Spleen (tissue), 11 donors: ENCODE measurements at regions not wholly inside any gene's neighbourhood (a gene's known extent, or its start where the extent isn't known, plus 50 kb on each side); places are given as distances from the start of the nearest gene placed in this dataset.

Experiments
- DNase-seq: peaks from one replicate; pipeline ENCODE4 v3.0.0-alpha.2; 2020
- H3K27ac ChIP-seq, 8 donors: fragments of 200-600 bp; sonication (generic) in 7 of 8; 1 replicate in 4 of 8; 2 replicates in 4 of 8; pipeline versions ENCODE4 v1.5.0 to v1.8.0; 2016 to 2021; ENCODE audit warnings: inconsistent platforms in 4 of 8, mild to moderate bottlenecking in 4 of 8, moderate library complexity in 1 of 8
- H3K27me3 ChIP-seq, 7 donors: fragments of 200-600 bp; sonication (generic) in 6 of 7; replicated peaks in 1 of 7; 1 replicate in 4 of 7; 2 replicates in 3 of 7; pipeline versions ENCODE4 v1.5.0 to v1.8.0; 2016 to 2021; ENCODE audit warnings: inconsistent platforms in 3 of 7, mild to moderate bottlenecking in 1 of 7
- H3K36me3 ChIP-seq, 6 donors: fragments of 200-600 bp; sonication (generic) in 5 of 6; 1 replicate in 4 of 6; 2 replicates in 2 of 6; pipeline versions ENCODE4 v1.5.0 to v1.8.0; 2016 to 2021; ENCODE audit warnings: inconsistent platforms in 2 of 6
- H3K4me1 ChIP-seq, 6 donors: fragments of 200-600 bp; sonication (generic) in 5 of 6; 1 replicate in 3 of 6; 2 replicates in 3 of 6; pipeline versions ENCODE4 v1.5.0 to v1.8.0; 2016 to 2021; ENCODE audit warnings: inconsistent platforms in 3 of 6
- H3K4me3 ChIP-seq, 8 donors: fragments of 200-600 bp; sonication (generic) in 7 of 8; 1 replicate in 4 of 8; 2 replicates in 4 of 8; pipeline versions ENCODE4 v1.5.0 to v1.8.0; 2016 to 2021; ENCODE audit warnings: inconsistent platforms in 4 of 8, mild to moderate bottlenecking in 4 of 8, moderate library complexity in 2 of 8
- H3K9me3 ChIP-seq, 8 donors: fragments of 200-600 bp; sonication (generic) in 7 of 8; 1 replicate in 4 of 8; 2 replicates in 4 of 8; pipeline versions ENCODE4 v1.5.0 to v1.8.0; 2016 to 2021; ENCODE audit warnings: inconsistent platforms in 4 of 8
- POLR2A ChIP-seq, 3 donors: fragments of 450-650 bp; IDR thresholded peaks; one replicate each; pipeline ENCODE4 v1.5.1; 2017; ENCODE audit warnings: antibody characterized with exemption in 3 of 3, mild to moderate bottlenecking in 1 of 3
- POLR2AphosphoS5 ChIP-seq, 3 donors: sonication (generic); formaldehyde crosslinking; IDR thresholded peaks; one replicate each; pipeline ENCODE4 v1.5.1; 2017; ENCODE audit warnings: antibody characterized with exemption in 3 of 3
- WGBS, 5 donors: extraction: QIAGEN DNeasy Blood & Tissue Kit in 3 of 5; methylation state at CpG; one replicate each; pipeline versions ENCODE4 v1.1.5 to v1.1.7; 2013 to 2018; 5-methylcytosine and 5-hydroxymethylcytosine counted together
- intact Hi-C: fragments of 100-400 bp; cut with DNase I; formaldehyde crosslinking; loops from one replicate; pipeline ENCODE4 v1.15.0; 2023; ENCODE audit warnings: low total_unique reads
- TF ChIP-seq, protein P1 (sequence below), 11 experiments: fragments of 200-600 bp in 7 of 11; fragments of 450-650 bp in 4 of 11; sonication (generic) in 4 of 11; IDR thresholded peaks in 8 of 11; conservative IDR thresholded peaks in 3 of 11; 1 replicate in 7 of 11; 2 replicates in 4 of 11; pipeline versions ENCODE4 v1.4.0 to v1.8.0; 2016 to 2021; ENCODE audit warnings: antibody characterized with exemption in 11 of 11, inconsistent platforms in 4 of 11, mild to moderate bottlenecking in 1 of 11
- donor health status: healthy with polysubstance abuse.
- donor health status: DM: no; HTN: no; CAD: no; lungs with moderate emphysema.
- donor health status: DM: no; HTN: no; CAD: no.
- donor health status: Bipolar disorder and iron deficiency.
- donor health status: healthy.
- donor health status: DM: no; HTN: no; CAD: no.
- donor health status: DM: yes; HTN: yes; CAD: no.

DNA sequence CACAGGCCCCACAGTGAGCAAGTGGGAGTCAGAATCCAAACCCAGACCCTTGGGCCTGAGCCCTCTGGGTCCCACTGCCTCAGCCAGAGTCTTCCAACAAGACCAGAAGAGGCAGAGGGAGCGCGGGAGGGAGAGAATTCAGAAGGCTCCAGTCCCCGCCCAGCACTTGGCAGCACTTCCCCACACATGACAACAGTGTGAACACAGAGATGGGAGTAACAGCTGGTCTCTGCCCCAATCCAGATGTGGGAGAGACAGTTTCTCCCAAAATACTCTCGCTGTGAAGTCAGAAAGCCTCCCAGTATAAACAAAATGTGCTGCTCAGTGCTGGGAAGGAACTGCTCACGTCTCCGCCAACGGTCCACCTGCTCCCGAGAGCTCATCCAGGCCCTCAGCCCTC is 219.9 kb downstream of the MN1 start:
- Histone ChIP-seq H3K36me3 (no peaks in the 10 kb centered on the region), H3K27ac (no peak overlapping the region), H3K27me3 (peaks cover 0 to 39% (median 4%) of the 10 kb centered on the region in 7 donors), H3K4me3 (no peak overlapping the region), H3K4me1 (peaks cover 0 to 9% (median 0%) of the 10 kb centered on the region in 6 donors), H3K9me3 (no peaks in the 10 kb centered on the region)
- WGBS, 5 donors, result 59 to 83% (median 80%) methylated on average over 8 of the region's 8 CpGs
- intact Hi-C loops, result no loop called here
- peak; percentile 24 for DNase-seq
- TF ChIP-seq POLR2AphosphoS5 (IDR thresholded peaks at IDR 0.05) (no peak), POLR2A (IDR thresholded peaks at IDR 0.05) (no peak)
- TF ChIP-seq, protein P1, sequence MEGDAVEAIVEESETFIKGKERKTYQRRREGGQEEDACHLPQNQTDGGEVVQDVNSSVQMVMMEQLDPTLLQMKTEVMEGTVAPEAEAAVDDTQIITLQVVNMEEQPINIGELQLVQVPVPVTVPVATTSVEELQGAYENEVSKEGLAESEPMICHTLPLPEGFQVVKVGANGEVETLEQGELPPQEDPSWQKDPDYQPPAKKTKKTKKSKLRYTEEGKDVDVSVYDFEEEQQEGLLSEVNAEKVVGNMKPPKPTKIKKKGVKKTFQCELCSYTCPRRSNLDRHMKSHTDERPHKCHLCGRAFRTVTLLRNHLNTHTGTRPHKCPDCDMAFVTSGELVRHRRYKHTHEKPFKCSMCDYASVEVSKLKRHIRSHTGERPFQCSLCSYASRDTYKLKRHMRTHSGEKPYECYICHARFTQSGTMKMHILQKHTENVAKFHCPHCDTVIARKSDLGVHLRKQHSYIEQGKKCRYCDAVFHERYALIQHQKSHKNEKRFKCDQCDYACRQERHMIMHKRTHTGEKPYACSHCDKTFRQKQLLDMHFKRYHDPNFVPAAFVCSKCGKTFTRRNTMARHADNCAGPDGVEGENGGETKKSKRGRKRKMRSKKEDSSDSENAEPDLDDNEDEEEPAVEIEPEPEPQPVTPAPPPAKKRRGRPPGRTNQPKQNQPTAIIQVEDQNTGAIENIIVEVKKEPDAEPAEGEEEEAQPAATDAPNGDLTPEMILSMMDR (IDR thresholded peaks at IDR 0.05 in 8 of 11, conservative IDR thresholded peaks at IDR 0.05 in 3 of 11), result no peak

DNA sequence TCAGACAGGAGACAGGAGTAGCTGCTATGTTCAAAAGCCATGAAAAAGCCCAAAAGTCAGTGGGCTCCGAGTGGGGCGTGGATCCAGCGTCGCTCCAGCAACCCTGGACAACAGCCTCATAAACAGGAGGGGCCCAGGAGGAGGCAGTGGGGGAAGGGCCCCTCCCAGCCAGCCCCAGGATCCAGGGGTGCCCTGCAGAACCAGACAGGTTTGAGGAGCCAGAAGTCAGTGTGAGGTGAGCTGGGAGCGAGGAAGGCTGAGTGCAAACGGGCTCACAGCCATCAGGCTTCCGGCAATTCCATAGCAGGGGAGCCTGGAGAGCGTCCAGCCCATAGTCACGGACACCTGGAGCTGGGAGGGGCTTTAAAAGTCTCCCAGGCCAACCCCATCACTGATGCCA is 217.7 kb downstream of the MN1 start:
- TF ChIP-seq, protein P1 (IDR thresholded peaks at IDR 0.05 in 8 of 11, conservative IDR thresholded peaks at IDR 0.05 in 3 of 11), result no peak
- TF ChIP-seq POLR2AphosphoS5 (IDR thresholded peaks at IDR 0.05) (no peak), POLR2A (IDR thresholded peaks at IDR 0.05) (no peak)
- WGBS, 5 donors, result 72 to 95% (median 80%) methylated on average over 7 to 9 of the region's 9 CpGs
- peak; percentile 47 for DNase-seq

DNA sequence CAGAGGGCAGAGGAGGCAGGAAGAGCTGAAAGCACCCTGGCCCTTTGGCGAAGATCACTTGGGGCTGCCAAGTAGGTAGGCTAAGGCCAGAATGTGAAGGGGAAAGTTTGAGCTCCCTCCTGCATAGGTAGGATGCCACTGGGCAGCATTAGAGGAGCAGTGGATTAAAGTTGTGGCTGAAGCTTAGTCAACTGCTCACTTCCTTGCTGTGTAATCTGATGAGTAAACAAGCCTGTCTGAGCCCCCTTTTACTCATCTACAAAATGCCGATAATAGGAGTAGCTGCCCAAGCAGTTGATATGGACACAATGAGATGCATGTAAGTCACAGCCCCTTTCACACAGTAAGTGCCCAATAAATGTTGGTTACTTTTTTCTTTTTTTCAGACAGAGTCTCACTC is 216.4 kb downstream of the MN1 start:
- peak; percentile 22 for DNase-seq
- WGBS, 5 donors, result 53 to 82% (median 75%) methylated on average over 2 of the region's 2 CpGs
- intact Hi-C loops, result no loop called here
- no peak overlapping the region for H3K4me3 ChIP-seq
- H3K27ac ChIP-seq, result no peak overlapping the region
- H3K27me3 ChIP-seq, result peaks cover 0 to 7% (median 0%) of the 10 kb centered on the region in 7 donors
- H3K9me3 ChIP-seq, result no peaks in the 10 kb centered on the region
- TF ChIP-seq POLR2AphosphoS5 (IDR thresholded peaks at IDR 0.05), result no peak
- TF ChIP-seq, protein P1 (IDR thresholded peaks at IDR 0.05 in 8 of 11, conservative IDR thresholded peaks at IDR 0.05 in 3 of 11), result no peak
- no peak for TF ChIP-seq POLR2A (IDR thresholded peaks at IDR 0.05)
- no peaks in the 10 kb centered on the region for H3K4me1 ChIP-seq
- H3K36me3 ChIP-seq, result no peaks in the 10 kb centered on the region

More for the DNA sequence above, 217.7 kb downstream of the MN1 start:
- intact Hi-C loops, result no loop called here
- H3K4me1 ChIP-seq, result no peaks in the 10 kb centered on the region
- H3K27ac ChIP-seq, result no peak overlapping the region
- no peaks in the 10 kb centered on the region for H3K36me3 ChIP-seq
- H3K27me3 ChIP-seq, result peaks cover 0 to 19% (median 0%) of the 10 kb centered on the region in 7 donors
- H3K4me3 ChIP-seq, result no peak overlapping the region
- no peaks in the 10 kb centered on the region for H3K9me3 ChIP-seq

DNA sequence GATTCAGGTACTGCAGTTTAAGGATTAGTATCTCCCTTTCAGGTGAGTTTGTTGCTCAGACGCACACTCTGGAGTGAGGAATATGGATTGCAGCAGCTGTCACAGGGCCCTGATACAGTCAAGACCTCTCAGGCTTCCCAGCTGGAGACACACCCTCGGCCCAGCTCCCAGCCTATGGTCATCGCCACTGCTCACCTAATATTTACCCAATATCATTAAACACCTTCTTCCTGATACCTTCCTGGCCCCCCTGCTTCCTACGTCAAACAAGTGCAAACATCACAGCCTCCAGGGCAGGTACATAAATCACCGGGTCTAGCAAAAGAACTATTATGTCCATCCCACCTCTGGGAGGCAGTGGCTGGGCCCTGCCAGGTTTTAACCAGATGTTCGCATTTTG is 213.3 kb downstream of the MN1 start:
- peaks cover 0 to 10% (median 0%) of the 10 kb centered on the region in 7 donors for H3K27me3 ChIP-seq
- DNase-seq, result no peak
- no peaks in the 10 kb centered on the region for H3K36me3 ChIP-seq
- H3K27ac ChIP-seq, result no peak overlapping the region
- H3K4me3 ChIP-seq, result no peak overlapping the region
- 83 to 91% (median 88%) methylated on average over 6 of the region's 6 CpGs for WGBS, 5 donors
- H3K9me3 ChIP-seq, result no peaks in the 10 kb centered on the region
- H3K4me1 ChIP-seq, result peaks cover 0 to 2% (median 0%) of the 10 kb centered on the region in 6 donors
- TF ChIP-seq POLR2A (IDR thresholded peaks at IDR 0.05) (no peak), POLR2AphosphoS5 (IDR thresholded peaks at IDR 0.05) (no peak)
- TF ChIP-seq, protein P1 (IDR thresholded peaks at IDR 0.05 in 8 of 11, conservative IDR thresholded peaks at IDR 0.05 in 3 of 11), result no peak
- intact Hi-C loops, result no loop called here
